Panc1 (cell line): ENCODE measurements at regions not wholly inside any gene's neighbourhood (a gene's known extent, or its start where the extent isn't known, plus 50 kb on each side); places are given as distances from the start of the nearest gene placed in this dataset.

Experiments used
- CTCF ChIP-seq: fragments of 450-650 bp; IDR thresholded peaks from 2 replicates; pipeline ENCODE4 v1.5.1; 2017; ENCODE audit warnings: mild to moderate bottlenecking
- TCF7L2 ChIP-seq: IDR thresholded peaks from 2 replicates; pipeline ENCODE4 v1.6.1; 2011; ENCODE audit warnings: mild to moderate bottlenecking, low read depth, low read length, inconsistent platforms

- TF ChIP-seq CTCF = no peak
- no peak for TF ChIP-seq TCF7L2
These were observed 86.6 kb upstream of the ADRA1D start for GRCh38 chr20:4335722-4336121.
